HG03045 (cell line): ENCODE measurements at regions not wholly inside any gene's neighbourhood (a gene's known extent, or its start where the extent isn't known, plus 50 kb on each side); places are given as distances from the start of the nearest gene placed in this dataset.
"Not testable (repeated sequence)": the region's sequence is repeated elsewhere in the genome, so short reads cannot be mapped to it uniquely, and the experiment has no call there.

Source experiments
- ATAC-seq: cut with Tn5 transposase; IDR thresholded peaks from one replicate; pipeline ENCODE4 v1.9.1; 2021; ENCODE audit warnings: mild to moderate bottlenecking, moderate library complexity; ENCODE audit not compliant: unreplicated experiment

GRCh38 chr1:224029286-224030025 lies 84.5 kb upstream of the FBXO28 start:
- peak; percentile 83 for ATAC-seq

GRCh38 chr1:224028802-224029201 lies 85.1 kb upstream of the FBXO28 start:
- not testable (repeated sequence) for ATAC-seq

GRCh38 chr1:224023122-224023521 lies 90.8 kb upstream of the FBXO28 start:
- not testable (repeated sequence) for ATAC-seq

DNA sequence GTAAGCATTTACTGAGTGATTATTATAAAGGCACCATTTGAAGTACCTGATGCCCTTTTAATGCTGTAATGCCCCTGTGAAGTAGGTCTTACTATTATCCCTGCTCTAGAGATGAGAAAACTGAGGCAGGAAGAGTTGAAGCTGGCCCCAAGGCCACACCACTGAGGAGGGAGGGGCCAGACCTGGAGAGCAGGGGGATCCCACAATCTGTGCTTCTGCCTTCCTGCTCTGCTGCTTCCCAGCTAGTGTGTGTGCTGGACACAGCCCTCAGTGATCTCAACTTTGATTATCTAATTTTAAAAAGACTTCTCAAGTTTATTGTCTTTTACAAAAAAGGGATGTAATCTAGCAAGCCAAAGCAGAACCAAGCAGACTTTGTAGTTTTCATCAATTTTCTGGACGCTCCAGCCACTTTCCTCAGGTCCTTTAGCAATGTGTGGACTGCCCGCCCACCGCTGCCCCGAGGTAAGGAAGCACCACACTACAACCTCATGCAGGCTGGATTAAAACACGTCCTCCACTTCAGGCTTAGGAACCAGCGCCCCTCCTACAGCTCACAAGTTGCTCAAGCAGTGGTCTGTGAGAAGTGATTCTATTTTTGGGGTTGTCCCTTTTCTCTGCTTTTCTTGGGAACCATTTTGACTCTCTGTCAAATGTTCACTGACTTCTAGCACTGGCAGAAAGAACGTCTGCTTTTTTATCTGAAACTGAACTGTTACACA lies 91.5 kb upstream of the FBXO28 start:
- ATAC-seq = not testable (repeated sequence)

DNA sequence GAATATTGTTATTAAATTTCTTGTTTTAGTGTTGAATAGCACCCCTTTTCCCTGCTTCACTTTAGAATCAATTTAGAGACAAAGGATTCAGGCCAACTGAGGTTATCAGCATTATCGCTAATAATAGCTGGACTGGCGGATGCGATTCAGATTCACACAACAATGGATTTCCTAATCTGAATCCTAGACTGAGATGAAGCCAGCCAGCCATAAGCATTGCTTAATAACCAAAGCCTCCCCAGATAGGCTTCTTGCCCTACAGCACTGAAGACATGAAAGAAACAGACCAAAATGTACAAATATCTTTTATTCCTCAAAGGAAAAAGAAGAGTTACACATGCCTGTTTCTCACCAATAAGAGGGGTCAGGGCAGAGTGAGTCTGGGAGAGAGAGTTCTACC lies 94.0 kb upstream of the FBXO28 start:
- not testable (repeated sequence) for ATAC-seq

GRCh38 chr1:224015782-224016181 lies 98.1 kb upstream of the FBXO28 start:
- ATAC-seq = not testable (repeated sequence)

DNA sequence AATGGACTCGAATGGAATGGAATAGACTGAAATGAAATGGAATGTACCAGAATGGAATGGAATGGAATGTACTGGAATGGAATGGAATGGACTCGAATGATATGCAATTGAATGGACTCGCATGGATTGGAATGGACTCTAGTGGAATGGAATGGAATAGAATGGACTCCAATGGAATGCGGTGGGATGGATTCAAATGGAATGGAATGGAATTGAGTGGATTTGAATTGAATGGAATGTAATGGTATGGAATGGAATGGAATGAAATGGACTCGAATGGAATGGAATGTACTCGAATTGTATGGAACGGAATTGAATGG lies 99.6 kb upstream of the FBXO28 start:
- ATAC-seq = no peak

- ATAC-seq = not testable (repeated sequence)
Measured at GRCh38 chr1:224013626-224014329, 100.1 kb upstream of the FBXO28 start.

- not testable (repeated sequence) for ATAC-seq
Measured at GRCh38 chr1:224012807-224013434, 101.0 kb upstream of the FBXO28 start.

- not testable (repeated sequence) for ATAC-seq
Measured at GRCh38 chr1:224012162-224012561, 101.7 kb upstream of the FBXO28 start.

GRCh38 chr1:224011751-224012150 lies 102.2 kb upstream of the FBXO28 start:
- not testable (repeated sequence) for ATAC-seq

GRCh38 chr1:224011153-224011552 lies 102.8 kb upstream of the FBXO28 start:
- ATAC-seq = not testable (repeated sequence)

- not testable (repeated sequence) for ATAC-seq
Measured at GRCh38 chr1:224005973-224006372, 107.9 kb upstream of the FBXO28 start.

DNA sequence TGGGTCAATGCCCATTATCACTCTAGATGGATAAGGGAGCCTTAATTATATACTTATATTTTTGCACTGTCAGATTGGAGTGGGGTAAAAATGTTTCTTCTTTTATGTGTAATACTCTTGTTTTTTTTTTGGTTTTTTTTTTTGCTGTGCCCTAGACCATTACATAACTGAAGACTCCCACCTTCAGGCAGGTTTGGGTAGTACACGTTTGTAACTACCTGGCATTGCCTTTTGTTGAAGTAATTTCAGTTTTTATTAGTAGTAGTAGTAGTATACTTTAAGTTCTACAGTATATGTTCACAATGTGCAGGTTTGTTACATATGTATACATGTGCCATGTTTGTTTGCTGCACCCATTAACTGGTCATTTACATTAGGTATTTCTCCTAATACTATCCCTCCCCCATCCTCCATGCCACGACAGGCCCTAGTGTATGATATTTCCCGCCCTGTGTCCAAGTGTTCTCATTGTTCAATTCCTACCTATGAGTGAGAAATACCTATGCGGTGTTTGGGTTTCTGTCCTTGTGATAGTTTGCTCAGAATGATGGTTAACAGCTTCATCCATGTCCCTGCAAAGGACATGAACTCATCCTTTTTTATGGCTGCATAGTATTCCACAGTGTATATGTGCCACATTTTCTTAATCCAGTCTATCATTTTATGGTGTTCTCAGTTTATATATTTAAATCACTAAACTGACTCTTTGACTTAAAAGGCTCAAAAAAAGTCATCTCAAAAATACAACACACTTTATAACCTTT lies 109.2 kb upstream of the FBXO28 start:
- not testable (repeated sequence) for ATAC-seq

- ATAC-seq = not testable (repeated sequence)
Measured at GRCh38 chr1:224003896-224004295, 110.0 kb upstream of the FBXO28 start.

- not testable (repeated sequence) for ATAC-seq
Measured at GRCh38 chr1:224001757-224002156, 112.2 kb upstream of the FBXO28 start.

GRCh38 chr1:223999761-224000160 lies 114.2 kb upstream of the FBXO28 start:
- ATAC-seq = not testable (repeated sequence)

DNA sequence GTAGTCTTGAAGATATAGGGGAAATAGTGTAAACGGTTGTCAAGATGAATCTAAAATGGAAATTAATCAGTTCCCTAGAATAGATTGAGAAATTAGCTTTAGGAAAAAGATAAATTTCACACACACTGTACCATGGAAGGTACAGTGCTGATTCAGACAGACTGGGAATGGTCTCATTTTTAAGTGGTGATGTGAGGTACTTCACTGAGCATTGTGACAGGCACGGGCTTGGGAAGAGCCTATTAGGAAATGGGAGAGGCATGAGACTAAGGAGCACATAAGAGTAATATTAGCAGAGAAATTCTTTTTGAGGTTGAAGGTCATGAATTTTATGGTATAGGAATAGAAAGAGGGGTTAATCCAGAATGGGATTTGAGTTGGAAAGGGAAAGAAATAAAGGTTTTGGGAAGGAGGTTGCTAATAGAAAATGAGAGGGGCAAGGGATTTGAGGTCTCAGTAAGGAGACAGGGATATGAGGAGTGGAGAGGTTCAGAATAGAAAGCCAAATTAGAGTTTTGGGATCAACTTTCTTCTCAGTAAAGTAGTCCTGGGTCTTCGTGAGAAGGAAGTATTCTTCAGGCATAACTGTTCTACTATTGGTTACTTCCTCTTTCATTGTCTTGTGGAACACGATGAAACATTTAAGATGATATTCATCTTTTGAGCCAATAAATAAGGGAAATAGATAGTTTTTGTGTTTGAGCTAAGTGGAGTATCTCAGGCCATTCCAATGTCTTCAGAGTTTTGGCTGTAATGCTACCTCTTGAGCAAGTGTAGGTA lies 115.0 kb upstream of the FBXO28 start:
- not testable (repeated sequence) for ATAC-seq

DNA sequence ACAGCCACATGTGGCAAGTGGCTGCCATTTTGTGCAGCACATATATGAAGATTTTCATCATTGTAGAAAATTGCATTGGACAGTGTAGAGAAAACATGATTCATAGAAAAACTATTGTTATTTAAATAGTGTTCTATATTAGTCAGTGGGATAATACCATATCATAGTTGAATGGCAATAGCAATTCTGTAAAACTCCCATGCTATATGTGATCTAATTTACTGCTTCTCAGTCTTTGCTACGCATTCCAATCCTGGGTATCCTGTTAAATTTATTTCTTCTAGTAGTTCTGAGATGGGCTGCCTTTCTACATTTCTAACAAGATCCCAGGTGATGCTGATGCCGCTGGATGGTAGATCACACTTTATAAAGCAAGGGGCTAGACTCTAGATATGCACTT lies 117.5 kb upstream of the FBXO28 start:
- not testable (repeated sequence) for ATAC-seq
